GM18858 (cell line): ENCODE measurements at regions not wholly inside any gene's neighbourhood (a gene's known extent, or its start where the extent isn't known, plus 50 kb on each side); places are given as distances from the start of the nearest gene placed in this dataset.

ENCODE experiments used
- ATAC-seq: cut with Tn5 transposase; IDR thresholded peaks from one replicate; pipeline ENCODE4 v1.9.1; 2021; ENCODE audit not compliant: unreplicated experiment

DNA sequence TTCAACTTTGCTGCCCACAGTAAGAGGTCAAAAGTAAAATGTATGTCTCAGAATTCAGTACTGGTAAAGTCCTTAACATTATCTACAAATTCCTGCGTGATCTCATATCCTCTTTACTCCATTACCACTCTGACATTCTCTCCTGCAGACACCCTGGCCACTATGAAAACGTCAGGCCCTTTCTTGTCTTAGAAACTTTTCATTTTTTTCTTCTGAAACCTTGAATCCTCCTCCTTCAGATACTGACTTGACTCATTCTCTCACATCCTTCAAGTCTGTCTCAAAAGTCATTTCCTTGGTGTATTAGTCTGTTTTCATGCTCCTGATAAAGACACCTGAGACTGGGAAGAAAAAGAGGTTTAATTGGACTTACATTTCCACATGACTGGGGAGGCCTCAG lies 262.3 kb downstream of the POU4F1 start:
- peak; percentile 95 for ATAC-seq

GRCh38 chr13:78339927-78340326 lies 263.4 kb downstream of the POU4F1 start:
- ATAC-seq: no peak

GRCh38 chr13:78334059-78334458 lies 269.3 kb downstream of the POU4F1 start:
- ATAC-seq: no peak

- ATAC-seq: no peak
Measured at GRCh38 chr13:78326633-78327032, 276.7 kb downstream of the POU4F1 start.

- ATAC-seq: no peak
Measured at GRCh38 chr13:78325585-78325984, 277.8 kb downstream of the POU4F1 start.

- ATAC-seq: no peak
Measured at GRCh38 chr13:78323848-78324247, 279.5 kb downstream of the POU4F1 start.

- no peak for ATAC-seq
Measured at GRCh38 chr13:78323040-78323439, 280.3 kb downstream of the POU4F1 start.

DNA sequence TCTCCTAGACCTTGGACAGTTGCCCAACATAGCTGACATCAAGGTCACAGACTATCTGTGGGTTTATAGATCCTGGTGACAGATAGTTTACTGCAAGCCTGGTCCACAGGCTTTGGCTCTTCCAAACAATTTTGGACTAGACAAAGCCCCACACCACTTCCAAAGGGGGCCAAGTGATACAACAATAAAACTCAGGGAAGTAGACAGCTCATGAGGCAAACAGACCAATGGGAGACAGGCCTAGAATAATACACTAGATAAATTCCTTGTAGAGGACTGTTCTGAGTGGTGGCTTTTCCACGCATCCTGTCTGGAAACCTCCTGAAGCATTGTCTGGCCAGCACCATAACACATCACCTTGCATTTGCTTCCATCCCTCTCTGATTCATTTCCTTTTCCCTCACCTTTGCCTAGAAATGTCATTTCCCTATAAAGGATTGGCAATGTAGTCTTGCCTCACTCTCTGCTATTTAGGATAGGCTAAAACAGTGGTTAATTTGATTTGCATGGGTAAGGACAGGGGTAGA lies 284.2 kb downstream of the POU4F1 start:
- ATAC-seq: no peak

- no peak for ATAC-seq
Measured at GRCh38 chr13:78317030-78317429, 286.3 kb downstream of the POU4F1 start.

GRCh38 chr13:78309497-78310180 lies 293.7 kb downstream of the POU4F1 start:
- peak; percentile 66 for ATAC-seq

DNA sequence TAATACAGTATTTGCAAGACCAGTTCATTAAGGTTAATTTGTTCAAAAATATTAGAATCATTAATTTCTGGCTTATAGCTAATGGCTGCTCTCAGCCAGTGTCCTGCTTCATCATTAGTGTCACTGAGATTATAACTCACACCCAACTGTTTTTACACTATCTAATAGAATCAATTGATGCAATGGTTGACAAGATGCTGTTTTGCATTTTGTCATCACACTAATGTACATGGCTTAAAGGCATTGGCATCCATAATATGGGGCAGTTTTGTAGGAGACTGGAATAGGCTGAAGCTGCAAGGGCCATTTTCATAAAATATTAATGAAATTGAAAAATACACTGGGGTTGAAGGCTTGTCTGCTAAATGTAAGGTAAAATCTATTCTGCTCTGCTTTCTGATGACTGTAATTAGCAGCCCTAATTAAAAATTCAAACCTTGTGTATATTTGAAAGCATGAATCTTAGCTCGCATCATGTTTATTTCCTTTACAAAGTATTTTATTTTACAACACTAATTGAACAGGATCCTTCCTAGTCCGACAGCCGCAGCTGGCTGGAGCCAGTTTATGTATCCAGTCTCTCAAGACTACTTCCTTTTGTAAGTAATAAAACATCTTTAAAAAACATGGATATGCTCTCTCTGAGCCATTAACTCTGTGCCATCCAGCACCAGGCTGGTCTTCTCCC lies 296.7 kb downstream of the POU4F1 start:
- ATAC-seq: no peak

DNA sequence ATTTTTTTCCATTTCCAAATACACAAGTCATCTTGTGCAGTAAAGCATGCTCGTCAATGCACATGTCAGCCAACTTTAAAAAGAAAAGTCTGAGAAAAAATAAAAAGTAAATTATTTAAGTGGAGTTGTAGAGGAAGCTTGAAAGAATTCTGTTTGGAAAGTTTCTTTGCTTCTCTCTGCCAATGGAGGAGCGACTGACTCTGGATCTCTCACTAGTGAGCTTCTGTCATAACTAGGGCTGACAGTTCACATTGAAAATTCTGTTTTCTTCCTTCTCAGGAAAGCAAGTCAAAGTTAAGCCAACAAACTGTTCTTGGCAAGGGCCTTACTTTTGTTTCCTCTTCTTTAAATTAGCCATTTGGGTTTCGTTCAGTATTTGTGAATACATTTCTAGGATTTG lies 298.2 kb downstream of the POU4F1 start:
- ATAC-seq: no peak

DNA sequence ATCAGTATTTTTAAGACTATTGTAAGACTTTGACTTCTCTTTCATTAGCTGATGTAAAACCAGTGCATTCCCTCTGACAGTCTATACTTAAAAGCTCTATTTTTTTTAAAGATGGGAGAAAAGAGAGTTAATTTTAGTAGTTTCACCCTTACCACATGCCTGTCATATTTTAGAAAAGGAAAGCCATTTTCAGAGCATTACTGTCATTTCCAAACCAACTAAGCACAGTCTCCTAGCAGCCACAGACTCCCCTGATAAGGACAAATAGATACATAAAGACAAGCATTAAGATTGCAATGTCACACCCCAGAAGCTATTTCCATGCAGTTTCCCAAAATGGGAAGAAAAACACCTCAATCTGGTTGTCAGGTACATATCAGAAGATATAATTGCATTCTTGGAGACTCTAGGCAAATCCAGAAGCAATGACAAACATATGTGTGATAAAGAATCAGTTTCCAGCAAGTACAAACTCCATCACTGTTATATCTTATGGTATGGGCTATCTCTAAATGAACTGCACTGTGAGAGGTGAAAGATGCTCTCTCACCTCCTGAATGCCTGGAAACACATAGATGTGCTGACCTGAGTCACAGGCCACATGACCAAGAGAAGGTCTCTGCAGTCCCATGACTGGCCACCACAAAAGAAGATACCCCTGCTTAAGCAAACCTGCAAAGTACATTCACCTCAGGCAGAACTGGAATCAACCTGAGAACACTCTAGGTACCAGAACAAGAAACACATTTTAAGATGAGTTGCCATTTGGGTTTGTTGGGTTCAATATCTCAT lies 303.3 kb downstream of the POU4F1 start:
- ATAC-seq: peak; percentile 81

- ATAC-seq: peak; percentile 35
Measured at GRCh38 chr13:78298657-78299056, 304.7 kb downstream of the POU4F1 start.

DNA sequence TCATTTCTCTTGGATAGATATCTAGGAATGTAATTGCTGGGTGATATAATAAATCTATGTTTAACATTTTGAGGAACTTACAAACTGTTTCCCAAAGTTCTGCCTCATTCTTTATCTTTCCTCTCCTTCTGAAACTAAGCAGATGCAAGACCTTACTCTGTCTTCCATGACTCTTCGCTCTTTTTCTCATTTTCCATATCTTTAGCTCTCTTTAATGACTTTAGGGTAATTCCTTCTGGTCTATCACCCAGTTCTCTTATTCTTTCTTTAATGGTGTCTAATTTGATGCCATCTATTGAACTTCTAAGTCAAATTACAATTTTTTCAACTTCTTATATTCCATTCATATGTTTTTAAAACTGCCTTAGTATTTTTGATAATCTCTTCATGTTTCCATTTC lies 316.6 kb downstream of the POU4F1 start:
- no peak for ATAC-seq

DNA sequence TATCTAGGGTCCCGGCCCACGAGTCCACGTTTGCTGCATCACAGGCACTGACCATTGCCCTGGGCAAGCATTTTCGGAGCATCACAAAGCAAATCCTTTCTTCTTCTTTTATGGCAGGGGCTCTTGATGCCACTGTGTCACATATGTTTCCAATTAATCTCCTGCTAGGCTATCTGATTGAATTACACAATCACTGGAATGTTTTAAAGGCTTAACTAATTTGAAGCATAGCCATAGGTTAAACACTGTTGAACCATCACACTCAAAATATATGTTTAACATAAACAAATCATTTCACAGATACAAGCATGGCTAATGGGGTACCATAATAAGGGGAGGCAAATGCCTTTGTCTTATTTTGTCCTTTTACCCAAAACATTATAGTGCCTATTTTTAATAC lies 338.3 kb downstream of the POU4F1 start:
- ATAC-seq: no peak

- no peak for ATAC-seq
Measured at GRCh38 chr13:78258304-78258703, 339.7 kb upstream of the EDNRB start.

- ATAC-seq: no peak
Measured at GRCh38 chr13:78256484-78256883, 337.9 kb upstream of the EDNRB start.

DNA sequence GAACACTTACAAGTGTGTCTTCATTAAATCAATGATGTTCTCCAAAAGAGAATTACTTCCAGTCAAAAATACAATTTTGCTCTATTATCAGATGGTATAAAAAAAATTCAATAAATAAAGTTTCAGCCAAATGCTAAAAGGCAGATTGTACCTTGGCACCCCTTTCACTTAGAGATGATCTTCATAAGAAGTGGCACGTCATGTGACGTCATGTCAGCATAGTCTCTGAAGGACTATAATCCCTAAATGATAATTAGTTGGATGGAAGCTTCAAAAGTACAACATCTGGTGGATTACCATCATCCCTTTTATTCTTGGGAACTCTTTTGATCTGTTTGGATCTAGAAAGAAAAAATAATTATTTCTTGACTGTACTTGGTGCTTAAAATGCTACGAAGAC lies 335.5 kb upstream of the EDNRB start:
- no peak for ATAC-seq

DNA sequence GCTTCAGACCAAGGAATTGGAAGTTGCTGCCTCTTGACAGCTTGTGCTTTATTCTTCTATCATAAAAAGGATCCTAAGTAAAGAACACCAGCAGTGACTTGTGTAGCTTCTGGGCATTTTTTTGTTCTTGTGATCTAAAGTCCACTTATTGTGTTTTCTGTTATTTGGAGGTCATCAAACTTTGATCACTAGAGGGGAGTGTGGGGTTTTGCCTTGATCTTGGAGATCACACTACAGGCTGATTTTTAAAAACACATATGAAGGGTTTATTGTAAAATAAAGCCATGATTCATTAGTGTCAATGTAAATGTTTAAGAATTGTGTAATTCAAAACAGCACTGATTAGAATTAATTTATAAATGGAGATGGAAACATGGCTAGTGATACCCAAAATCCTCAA lies 328.7 kb upstream of the EDNRB start:
- no peak for ATAC-seq

GRCh38 chr13:78241278-78241919 lies 322.8 kb upstream of the EDNRB start:
- peak; percentile 78 for ATAC-seq
